Liver (tissue), 3 donors: ENCODE measurements at regions not wholly inside any gene's neighbourhood (a gene's known extent, or its start where the extent isn't known, plus 50 kb on each side); places are given as distances from the start of the nearest gene placed in this dataset.

Source experiments
- EGR1 ChIP-seq, 2 donors: IDR thresholded peaks; 2 replicates each; pipeline ENCODE4 v1.6.1; 2016 to 2018; ENCODE audit warnings: antibody characterized with exemption in 2 of 2, low read depth in 2 of 2
- FOXA1 ChIP-seq: IDR thresholded peaks from 2 replicates; pipeline ENCODE4 v1.6.1; 2016; ENCODE audit warnings: antibody characterized with exemption
- GABPA ChIP-seq, 2 donors: IDR thresholded peaks in 1 of 2; conservative IDR thresholded peaks in 1 of 2; 2 replicates each; pipeline ENCODE4 v1.6.1; 2016; ENCODE audit warnings: antibody characterized with exemption in 2 of 2, mild to moderate bottlenecking in 1 of 2, moderate library complexity in 1 of 2
- RAD21 ChIP-seq, 2 donors: IDR thresholded peaks; 2 replicates each; pipeline ENCODE4 v1.6.1; 2016; ENCODE audit warnings: antibody characterized with exemption in 2 of 2, mild to moderate bottlenecking in 2 of 2
- RXRA ChIP-seq, 2 donors: IDR thresholded peaks; 2 replicates each; pipeline ENCODE4 v1.6.1; 2017 to 2018; ENCODE audit warnings: antibody characterized with exemption in 2 of 2, mild to moderate bottlenecking in 1 of 2
- SP1 ChIP-seq: IDR thresholded peaks from 2 replicates; pipeline ENCODE4 v1.6.1; 2018; ENCODE audit warnings: antibody characterized with exemption, mild to moderate bottlenecking
- TAF1 ChIP-seq: conservative IDR thresholded peaks from 2 replicates; pipeline ENCODE4 v1.6.1; 2016; ENCODE audit warnings: antibody characterized with exemption, mild to moderate bottlenecking
- YY1 ChIP-seq: IDR thresholded peaks from 2 replicates; pipeline ENCODE4 v1.6.1; 2016; ENCODE audit warnings: antibody characterized with exemption, mild to moderate bottlenecking
- TF ChIP-seq, protein P1 (sequence below): fragments of 150-350 bp; IDR thresholded peaks from 2 replicates; pipeline ENCODE4 v1.5.1; 2017; ENCODE audit warnings: improper control_type of control experiment, low read depth, low read length; ENCODE audit not compliant: missing input control
- TF ChIP-seq, protein P2 (sequence below): IDR thresholded peaks from 2 replicates; pipeline ENCODE4 v1.6.1; 2016; ENCODE audit warnings: antibody characterized with exemption
- TF ChIP-seq, protein P3 (sequence below): IDR thresholded peaks from 2 replicates; pipeline ENCODE4 v1.6.1; 2016; ENCODE audit warnings: antibody characterized with exemption, mild to moderate bottlenecking
- TF ChIP-seq, protein P4 (sequence below): IDR thresholded peaks from 2 replicates; pipeline ENCODE4 v1.6.1; 2016; ENCODE audit warnings: antibody characterized with exemption
- TF ChIP-seq, protein P5 (sequence below): IDR thresholded peaks from 2 replicates; pipeline ENCODE4 v1.6.1; 2016; ENCODE audit warnings: antibody characterized with exemption
- donor health status: healthy.
- donor health status: healthy.

DNA sequence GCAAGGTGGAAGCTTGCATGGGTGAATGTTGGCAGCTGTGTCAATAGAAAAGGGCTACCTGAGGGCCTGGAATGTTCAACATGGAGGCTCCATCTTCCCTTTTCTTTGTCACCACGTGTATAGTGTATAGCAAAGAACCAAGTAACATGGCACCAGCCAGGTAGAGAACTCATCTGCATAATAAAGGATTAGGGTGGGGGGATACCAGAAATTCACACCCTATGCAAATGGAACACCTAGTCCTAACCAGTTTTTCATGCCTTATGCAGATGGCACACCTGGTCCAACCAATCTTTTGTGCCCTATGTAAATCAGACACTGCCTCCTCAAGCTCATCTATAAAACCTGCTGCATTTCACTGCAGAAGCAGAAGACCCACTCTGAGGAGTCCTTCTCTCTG, 169.6 kb upstream of the GLRA2 start:
- TF ChIP-seq TAF1 = no peak
- TF ChIP-seq, protein P1, sequence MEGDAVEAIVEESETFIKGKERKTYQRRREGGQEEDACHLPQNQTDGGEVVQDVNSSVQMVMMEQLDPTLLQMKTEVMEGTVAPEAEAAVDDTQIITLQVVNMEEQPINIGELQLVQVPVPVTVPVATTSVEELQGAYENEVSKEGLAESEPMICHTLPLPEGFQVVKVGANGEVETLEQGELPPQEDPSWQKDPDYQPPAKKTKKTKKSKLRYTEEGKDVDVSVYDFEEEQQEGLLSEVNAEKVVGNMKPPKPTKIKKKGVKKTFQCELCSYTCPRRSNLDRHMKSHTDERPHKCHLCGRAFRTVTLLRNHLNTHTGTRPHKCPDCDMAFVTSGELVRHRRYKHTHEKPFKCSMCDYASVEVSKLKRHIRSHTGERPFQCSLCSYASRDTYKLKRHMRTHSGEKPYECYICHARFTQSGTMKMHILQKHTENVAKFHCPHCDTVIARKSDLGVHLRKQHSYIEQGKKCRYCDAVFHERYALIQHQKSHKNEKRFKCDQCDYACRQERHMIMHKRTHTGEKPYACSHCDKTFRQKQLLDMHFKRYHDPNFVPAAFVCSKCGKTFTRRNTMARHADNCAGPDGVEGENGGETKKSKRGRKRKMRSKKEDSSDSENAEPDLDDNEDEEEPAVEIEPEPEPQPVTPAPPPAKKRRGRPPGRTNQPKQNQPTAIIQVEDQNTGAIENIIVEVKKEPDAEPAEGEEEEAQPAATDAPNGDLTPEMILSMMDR = no peak
- TF ChIP-seq FOXA1 = no peak
- TF ChIP-seq, protein P2, sequence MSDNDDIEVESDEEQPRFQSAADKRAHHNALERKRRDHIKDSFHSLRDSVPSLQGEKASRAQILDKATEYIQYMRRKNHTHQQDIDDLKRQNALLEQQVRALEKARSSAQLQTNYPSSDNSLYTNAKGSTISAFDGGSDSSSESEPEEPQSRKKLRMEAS = no peak
- TF ChIP-seq, protein P3, sequence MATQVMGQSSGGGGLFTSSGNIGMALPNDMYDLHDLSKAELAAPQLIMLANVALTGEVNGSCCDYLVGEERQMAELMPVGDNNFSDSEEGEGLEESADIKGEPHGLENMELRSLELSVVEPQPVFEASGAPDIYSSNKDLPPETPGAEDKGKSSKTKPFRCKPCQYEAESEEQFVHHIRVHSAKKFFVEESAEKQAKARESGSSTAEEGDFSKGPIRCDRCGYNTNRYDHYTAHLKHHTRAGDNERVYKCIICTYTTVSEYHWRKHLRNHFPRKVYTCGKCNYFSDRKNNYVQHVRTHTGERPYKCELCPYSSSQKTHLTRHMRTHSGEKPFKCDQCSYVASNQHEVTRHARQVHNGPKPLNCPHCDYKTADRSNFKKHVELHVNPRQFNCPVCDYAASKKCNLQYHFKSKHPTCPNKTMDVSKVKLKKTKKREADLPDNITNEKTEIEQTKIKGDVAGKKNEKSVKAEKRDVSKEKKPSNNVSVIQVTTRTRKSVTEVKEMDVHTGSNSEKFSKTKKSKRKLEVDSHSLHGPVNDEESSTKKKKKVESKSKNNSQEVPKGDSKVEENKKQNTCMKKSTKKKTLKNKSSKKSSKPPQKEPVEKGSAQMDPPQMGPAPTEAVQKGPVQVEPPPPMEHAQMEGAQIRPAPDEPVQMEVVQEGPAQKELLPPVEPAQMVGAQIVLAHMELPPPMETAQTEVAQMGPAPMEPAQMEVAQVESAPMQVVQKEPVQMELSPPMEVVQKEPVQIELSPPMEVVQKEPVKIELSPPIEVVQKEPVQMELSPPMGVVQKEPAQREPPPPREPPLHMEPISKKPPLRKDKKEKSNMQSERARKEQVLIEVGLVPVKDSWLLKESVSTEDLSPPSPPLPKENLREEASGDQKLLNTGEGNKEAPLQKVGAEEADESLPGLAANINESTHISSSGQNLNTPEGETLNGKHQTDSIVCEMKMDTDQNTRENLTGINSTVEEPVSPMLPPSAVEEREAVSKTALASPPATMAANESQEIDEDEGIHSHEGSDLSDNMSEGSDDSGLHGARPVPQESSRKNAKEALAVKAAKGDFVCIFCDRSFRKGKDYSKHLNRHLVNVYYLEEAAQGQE = no peak
- TF ChIP-seq SP1 = no peak
- TF ChIP-seq, protein P4, sequence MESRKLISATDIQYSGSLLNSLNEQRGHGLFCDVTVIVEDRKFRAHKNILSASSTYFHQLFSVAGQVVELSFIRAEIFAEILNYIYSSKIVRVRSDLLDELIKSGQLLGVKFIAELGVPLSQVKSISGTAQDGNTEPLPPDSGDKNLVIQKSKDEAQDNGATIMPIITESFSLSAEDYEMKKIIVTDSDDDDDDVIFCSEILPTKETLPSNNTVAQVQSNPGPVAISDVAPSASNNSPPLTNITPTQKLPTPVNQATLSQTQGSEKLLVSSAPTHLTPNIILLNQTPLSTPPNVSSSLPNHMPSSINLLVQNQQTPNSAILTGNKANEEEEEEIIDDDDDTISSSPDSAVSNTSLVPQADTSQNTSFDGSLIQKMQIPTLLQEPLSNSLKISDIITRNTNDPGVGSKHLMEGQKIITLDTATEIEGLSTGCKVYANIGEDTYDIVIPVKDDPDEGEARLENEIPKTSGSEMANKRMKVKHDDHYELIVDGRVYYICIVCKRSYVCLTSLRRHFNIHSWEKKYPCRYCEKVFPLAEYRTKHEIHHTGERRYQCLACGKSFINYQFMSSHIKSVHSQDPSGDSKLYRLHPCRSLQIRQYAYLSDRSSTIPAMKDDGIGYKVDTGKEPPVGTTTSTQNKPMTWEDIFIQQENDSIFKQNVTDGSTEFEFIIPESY = no peak
- no peak for TF ChIP-seq GABPA (IDR thresholded peaks at IDR 0.05 in 1 of 2, conservative IDR thresholded peaks at IDR 0.05 in 1 of 2)
- no peak for TF ChIP-seq YY1
- no peak for TF ChIP-seq RAD21 (IDR thresholded peaks at IDR 0.05)
- TF ChIP-seq, protein P5, sequence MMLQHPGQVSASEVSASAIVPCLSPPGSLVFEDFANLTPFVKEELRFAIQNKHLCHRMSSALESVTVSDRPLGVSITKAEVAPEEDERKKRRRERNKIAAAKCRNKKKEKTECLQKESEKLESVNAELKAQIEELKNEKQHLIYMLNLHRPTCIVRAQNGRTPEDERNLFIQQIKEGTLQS = no peak
- no peak for TF ChIP-seq EGR1 (IDR thresholded peaks at IDR 0.05; ENCODE audit: low read depth in 2 of 2)
- no peak for TF ChIP-seq RXRA (IDR thresholded peaks at IDR 0.05)
